ENCODE measurements at regions not wholly inside any gene's neighbourhood (a gene's known extent, or its start where the extent isn't known, plus 50 kb on each side); places are given as distances from the start of the nearest gene placed in this dataset.

GRCh38 chr16:88288303-88288702 lies 94.5 kb upstream of the ZNF469 start:
- H3K4me3 ChIP-seq = no peak overlapping the region
- DNase-seq (ENCODE audit: extremely low spot score in 2 of 2) = no peak
- intact Hi-C loops (cut with DNase I) = no loop called here
- H3K36me3 ChIP-seq = no peaks in the 10 kb centered on the region
- TF ChIP-seq POLR2AphosphoS5 (IDR thresholded peaks at IDR 0.05; ENCODE audit: insufficient read depth in 1 of 2, low read depth in 1 of 2) (no peak), CTCF (IDR thresholded peaks at IDR 0.05) (no peak), POLR2A (IDR thresholded peaks at IDR 0.05) (no peak)
- H3K27me3 ChIP-seq = no peaks in the 10 kb centered on the region
- H3K9me3 ChIP-seq = peaks cover 10% of the 10 kb centered on the region
- peaks cover 11% of the 10 kb centered on the region for H3K4me1 ChIP-seq
- no peak overlapping the region for H3K27ac ChIP-seq

GRCh38 chr16:88289001-88289400 lies 93.8 kb upstream of the ZNF469 start:
- Histone ChIP-seq H3K27me3 (no peaks in the 10 kb centered on the region), H3K27ac (no peak overlapping the region), H3K9me3 (peaks cover 10% of the 10 kb centered on the region), H3K4me3 (no peak overlapping the region), H3K4me1 (peaks cover 11% of the 10 kb centered on the region), H3K36me3 (no peaks in the 10 kb centered on the region)
- intact Hi-C loops (cut with DNase I) = no loop called here
- TF ChIP-seq POLR2AphosphoS5 (IDR thresholded peaks at IDR 0.05; ENCODE audit: insufficient read depth in 1 of 2, low read depth in 1 of 2) (no peak), POLR2A (IDR thresholded peaks at IDR 0.05) (no peak), CTCF (IDR thresholded peaks at IDR 0.05) (no peak)
- DNase-seq (ENCODE audit: extremely low spot score in 2 of 2) = no peak

- intact Hi-C loops (cut with DNase I) = no loop called here
- Histone ChIP-seq H3K4me1 (peaks cover 11% of the 10 kb centered on the region), H3K9me3 (peaks cover 10% of the 10 kb centered on the region), H3K4me3 (no peak overlapping the region), H3K27me3 (no peaks in the 10 kb centered on the region), H3K36me3 (no peaks in the 10 kb centered on the region), H3K27ac (no peak overlapping the region)
- TF ChIP-seq POLR2AphosphoS5 (IDR thresholded peaks at IDR 0.05; ENCODE audit: insufficient read depth in 1 of 2, low read depth in 1 of 2) (no peak), CTCF (IDR thresholded peaks at IDR 0.05) (no peak), POLR2A (IDR thresholded peaks at IDR 0.05) (no peak)
- no peak for DNase-seq (ENCODE audit: extremely low spot score in 2 of 2)
Measured at GRCh38 chr16:88289561-88289960, 93.2 kb upstream of the ZNF469 start.

GRCh38 chr16:88289968-88290401 lies 92.8 kb upstream of the ZNF469 start:
- Histone ChIP-seq H3K4me3 (no peak overlapping the region), H3K27me3 (no peaks in the 10 kb centered on the region), H3K27ac (no peak overlapping the region), H3K36me3 (no peaks in the 10 kb centered on the region), H3K9me3 (peaks cover 10% of the 10 kb centered on the region), H3K4me1 (peaks cover 11% of the 10 kb centered on the region)
- TF ChIP-seq POLR2AphosphoS5 (IDR thresholded peaks at IDR 0.05; ENCODE audit: insufficient read depth in 1 of 2, low read depth in 1 of 2) (no peak), CTCF (IDR thresholded peaks at IDR 0.05) (no peak), POLR2A (IDR thresholded peaks at IDR 0.05) (no peak)
- intact Hi-C loops (cut with DNase I) = no loop called here
- no peak for DNase-seq (ENCODE audit: extremely low spot score in 2 of 2)

GRCh38 chr16:88290850-88291830 lies 91.6 kb upstream of the ZNF469 start:
- intact Hi-C loops (cut with DNase I) = no loop called here
- H3K36me3 ChIP-seq = no peaks in the 10 kb centered on the region
- H3K4me1 ChIP-seq = peaks cover 11% of the 10 kb centered on the region
- no peak for TF ChIP-seq CTCF (IDR thresholded peaks at IDR 0.05)
- TF ChIP-seq POLR2A (IDR thresholded peaks at IDR 0.05) = no peak
- no peak for TF ChIP-seq POLR2AphosphoS5 (IDR thresholded peaks at IDR 0.05; ENCODE audit: insufficient read depth in 1 of 2, low read depth in 1 of 2)
- H3K9me3 ChIP-seq = peaks cover 10% of the 10 kb centered on the region
- DNase-seq (ENCODE audit: extremely low spot score in 2 of 2) = no peak
- no peak overlapping the region for H3K4me3 ChIP-seq
- no peaks in the 10 kb centered on the region for H3K27me3 ChIP-seq
- no peak overlapping the region for H3K27ac ChIP-seq

Data from vagina (tissue), 2 donors.